Caco-2 (cell line): ENCODE measurements at regions not wholly inside any gene's neighbourhood (a gene's known extent, or its start where the extent isn't known, plus 50 kb on each side); places are given as distances from the start of the nearest gene placed in this dataset.
"Not testable (repeated sequence)": the region's sequence is repeated elsewhere in the genome, so short reads cannot be mapped to it uniquely, and the experiment has no call there.

Experiments used
- BruUV-seq: library from RNA; stranded (reverse); fragments of 400-500 nt; replicated peaks from 2 replicates; lab custom pipeline; 2021; lab: Mats Ljungman, UMichigan
- CTCF ChIA-PET: fragments of 300-600 bp; sonication (Branson Sonifier 250); formaldehyde crosslinking; loops from one replicate; lab custom pipeline; 2022; ENCODE audit warnings: antibody characterized with exemption; lab: Charles Lee
- POLR2A ChIA-PET: fragments of 300-600 bp; sonication (Branson Sonifier 250); formaldehyde crosslinking; loops from one replicate; lab custom pipeline; 2022; ENCODE audit warnings: antibody characterized with exemption; lab: Charles Lee
- DNase-seq, 2 experiments: peaks; one replicate each; pipeline versions ENCODE4 v3.0.0 to v3.0.0-alpha.2; 2020 to 2022
- H3K27me3 ChIP-seq: replicated peaks from 2 replicates; pipeline ENCODE4 v1.6.0; 2011; ENCODE audit warnings: low read length; ENCODE audit not compliant: control insufficient read depth, insufficient read depth
- H3K36me3 ChIP-seq: 2 replicates; pipeline ENCODE4 v1.5.1; 2011; ENCODE audit warnings: low read length; ENCODE audit not compliant: control insufficient read depth, insufficient read depth
- H3K4me1 ChIP-seq: fragments of 250-450 bp; sonication (Bioruptor Pico); 2 replicates; pipeline ENCODE4 v1.5.1; 2020; ENCODE audit warnings: mild to moderate bottlenecking
- H3K4me3 ChIP-seq: 2 replicates; pipeline ENCODE4 v1.5.1; 2011; ENCODE audit warnings: low read depth, mild to moderate bottlenecking, control low read depth, low read length
- H3K9me3 ChIP-seq: fragments of 250-450 bp; sonication (Bioruptor Pico); 2 replicates; pipeline ENCODE4 v1.5.1; 2020; ENCODE audit warnings: mild to moderate bottlenecking, moderate library complexity
- H3K27ac Mint-ChIP-seq: one replicate; pipeline ENCODE4 v1.8.0; 2022; ENCODE audit warnings: mixed read lengths; ENCODE audit not compliant: unreplicated experiment
- H3K27me3 Mint-ChIP-seq: one replicate; pipeline ENCODE4 v1.8.0; 2022; ENCODE audit warnings: mixed read lengths; ENCODE audit not compliant: insufficient read depth, unreplicated experiment
- H3K36me3 Mint-ChIP-seq: one replicate; pipeline ENCODE4 v1.8.0; 2022; ENCODE audit warnings: mild to moderate bottlenecking, mixed read lengths; ENCODE audit not compliant: insufficient read depth, unreplicated experiment
- H3K4me1 Mint-ChIP-seq: one replicate; pipeline ENCODE4 v1.8.0; 2022; ENCODE audit warnings: low read depth, mixed read lengths; ENCODE audit not compliant: unreplicated experiment
- H3K4me3 Mint-ChIP-seq: one replicate; pipeline ENCODE4 v1.8.0; 2022; ENCODE audit warnings: mild to moderate bottlenecking, moderate library complexity, mixed read lengths; ENCODE audit not compliant: unreplicated experiment
- H3K9me3 Mint-ChIP-seq: one replicate; pipeline ENCODE4 v1.8.0; 2022; ENCODE audit warnings: mixed read lengths; ENCODE audit not compliant: unreplicated experiment
- CTCF ChIP-seq, 2 experiments: fragments of 200-600 bp in 1 of 2; IDR thresholded peaks; 1 replicate in 1 of 2; 2 replicates in 1 of 2; pipeline versions ENCODE4 v1.5.1 to v1.8.0; 2011 to 2022; ENCODE audit warnings: antibody characterized with exemption in 1 of 2, control low read depth in 1 of 2, inconsistent platforms in 1 of 2, low read depth in 1 of 2, low read length in 1 of 2, mild to moderate bottlenecking in 1 of 2, moderate library complexity in 1 of 2; ENCODE audit not compliant: insufficient read depth in 1 of 2, severe bottlenecking in 1 of 2, unreplicated experiment in 1 of 2
- intact Hi-C: fragments of 100-400 bp; cut with micrococcal nuclease; formaldehyde crosslinking; loops from one replicate; pipeline ENCODE4 v1.10.0; 2022; ENCODE audit not compliant: unreplicated experiment

GRCh38 chr18:52156166-52156565 is 183.8 kb upstream of the DCC start:
- intact Hi-C loops: no loop called here
- no peaks in the 10 kb centered on the region for H3K27me3 Mint-ChIP-seq
- Histone ChIP-seq H3K4me3 (no peak overlapping the region), H3K27me3 (no peaks in the 10 kb centered on the region), H3K36me3 (no peaks in the 10 kb centered on the region), H3K4me1 (peaks cover 4% of the 10 kb centered on the region; the same call in 1 of the 2 replicates), H3K9me3 (no peaks in the 10 kb centered on the region)
- H3K36me3 Mint-ChIP-seq: no peaks in the 10 kb centered on the region
- TF ChIP-seq CTCF (IDR thresholded peaks at IDR 0.05; ENCODE audit: insufficient read depth in 1 of 2, low read depth in 1 of 2, low read length in 1 of 2, severe bottlenecking in 1 of 2, unreplicated experiment in 1 of 2): no peak
- H3K4me3 Mint-ChIP-seq: no peak overlapping the region
- H3K4me1 Mint-ChIP-seq: no peaks in the 10 kb centered on the region
- BruUV-seq: no TSS peak
- no peaks in the 10 kb centered on the region for H3K9me3 Mint-ChIP-seq
- CTCF ChIA-PET: interaction anchor here (0.6 kb wide), 1 partner anchor 91 kb away, joined by 3 read pairs; no protein-coding TSS in a partner anchor
- no peak for DNase-seq
- POLR2A ChIA-PET: no interaction called here
- no peak overlapping the region for H3K27ac Mint-ChIP-seq

- Mint-ChIP-seq H3K9me3 (no peaks in the 10 kb centered on the region), H3K4me1 (no peaks in the 10 kb centered on the region), H3K27ac (no peak overlapping the region), H3K36me3 (no peaks in the 10 kb centered on the region), H3K4me3 (no peak overlapping the region), H3K27me3 (no peaks in the 10 kb centered on the region)
- ChIA-PET POLR2A (no interaction called here), CTCF (no interaction called here)
- BruUV-seq: no TSS peak
- H3K9me3 ChIP-seq: no peaks in the 10 kb centered on the region
- H3K36me3 ChIP-seq: no peaks in the 10 kb centered on the region
- peaks cover 4% of the 10 kb centered on the region; the same call in 1 of the 2 replicates for H3K4me1 ChIP-seq
- intact Hi-C loops: no loop called here
- H3K4me3 ChIP-seq: no peak overlapping the region
- peak; percentile 27 to 50 for DNase-seq
- H3K27me3 ChIP-seq: no peaks in the 10 kb centered on the region
- TF ChIP-seq CTCF (IDR thresholded peaks at IDR 0.05; ENCODE audit: insufficient read depth in 1 of 2, low read depth in 1 of 2, low read length in 1 of 2, severe bottlenecking in 1 of 2, unreplicated experiment in 1 of 2): no peak
Measured at GRCh38 chr18:52160636-52161035, 179.4 kb upstream of the DCC start.

GRCh38 chr18:52163478-52163877 is 176.5 kb upstream of the DCC start:
- H3K9me3 ChIP-seq: no peaks in the 10 kb centered on the region

GRCh38 chr18:52168131-52168530 is 171.9 kb upstream of the DCC start:
- POLR2A ChIA-PET, intact Hi-C loops, CTCF ChIA-PET, H3K4me1 Mint-ChIP-seq, H3K9me3 ChIP-seq, H3K36me3 ChIP-seq, H3K27me3 Mint-ChIP-seq, H3K4me1 ChIP-seq, H3K36me3 Mint-ChIP-seq, H3K9me3 Mint-ChIP-seq, H3K4me3 Mint-ChIP-seq, H3K27ac Mint-ChIP-seq, H3K27me3 ChIP-seq, H3K4me3 ChIP-seq, DNase-seq, BruUV-seq: not testable (repeated sequence)

More at GRCh38 chr18:52163478-52163877, 176.5 kb upstream of the DCC start:
- Mint-ChIP-seq H3K4me3 (no peak overlapping the region), H3K27me3 (no peaks in the 10 kb centered on the region), H3K9me3 (no peaks in the 10 kb centered on the region), H3K36me3 (no peaks in the 10 kb centered on the region), H3K4me1 (no peaks in the 10 kb centered on the region), H3K27ac (no peak overlapping the region)
- Histone ChIP-seq H3K27me3 (no peaks in the 10 kb centered on the region), H3K4me3 (no peak overlapping the region), H3K36me3 (no peaks in the 10 kb centered on the region), H3K4me1 (peaks cover 4% of the 10 kb centered on the region; the same call in 1 of the 2 replicates)
- DNase-seq: no peak
- ChIA-PET POLR2A (no interaction called here), CTCF (no interaction called here)
- BruUV-seq: no TSS peak
- TF ChIP-seq CTCF (IDR thresholded peaks at IDR 0.05; ENCODE audit: insufficient read depth in 1 of 2, low read depth in 1 of 2, low read length in 1 of 2, severe bottlenecking in 1 of 2, unreplicated experiment in 1 of 2): no peak
- intact Hi-C loops: no loop called here
